Suprapubic skin (tissue), 3 donors: ENCODE measurements at regions not wholly inside any gene's neighbourhood (a gene's known extent, or its start where the extent isn't known, plus 50 kb on each side); places are given as distances from the start of the nearest gene placed in this dataset.

Experiments
- CTCF ChIP-seq, 2 donors: fragments of 200-600 bp in 1 of 2; fragments of 450-650 bp in 1 of 2; sonication (generic) in 1 of 2; IDR thresholded peaks; one replicate each; pipeline ENCODE4 v1.5.1; 2016 to 2019; ENCODE audit warnings: antibody characterized with exemption in 2 of 2, mild to moderate bottlenecking in 1 of 2, moderate library complexity in 1 of 2
- EP300 ChIP-seq: sonication (generic); formaldehyde crosslinking; IDR thresholded peaks from one replicate; pipeline ENCODE4 v1.6.1; 2017; ENCODE audit warnings: antibody characterized with exemption
- POLR2A ChIP-seq, 2 donors: fragments of 450-650 bp; IDR thresholded peaks; one replicate each; pipeline ENCODE4 v1.6.1; 2017; ENCODE audit warnings: antibody characterized with exemption in 2 of 2, mild to moderate bottlenecking in 2 of 2, moderate library complexity in 2 of 2

GRCh38 chr2:220220009-220220408, 592.6 kb downstream of the SLC4A3 start:
- TF ChIP-seq POLR2A (IDR thresholded peaks at IDR 0.05) (no peak), CTCF (IDR thresholded peaks at IDR 0.05) (no peak), EP300 (no peak)
